ENCODE measurements at regions not wholly inside any gene's neighbourhood (a gene's known extent, or its start where the extent isn't known, plus 50 kb on each side); places are given as distances from the start of the nearest gene placed in this dataset.

DNA sequence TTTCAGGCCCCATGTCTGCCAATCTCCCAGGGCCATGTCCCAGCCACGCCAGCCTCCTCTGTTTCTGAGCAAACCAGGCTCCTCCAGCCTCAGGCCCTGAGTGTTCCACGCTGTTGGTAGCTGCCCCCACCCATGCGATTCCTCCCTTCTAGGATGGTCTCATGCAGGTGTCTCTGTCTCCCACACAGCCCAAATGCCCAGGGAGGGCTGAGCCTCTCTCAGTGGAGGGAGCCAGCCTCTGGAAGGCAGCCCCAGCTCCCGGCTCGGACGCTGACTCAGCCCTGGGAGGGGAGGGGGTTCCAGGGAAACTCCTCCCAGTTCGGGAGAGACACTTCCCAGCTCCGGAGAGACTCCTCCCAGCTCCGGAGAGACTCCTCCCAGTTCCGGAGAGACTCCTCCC is 122.9 kb upstream of the AFDN start:
- TF ChIP-seq POLR2A (IDR thresholded peaks at IDR 0.05; ENCODE audit: extremely low read depth, insufficient read length): no peak
- TF ChIP-seq, protein P1, sequence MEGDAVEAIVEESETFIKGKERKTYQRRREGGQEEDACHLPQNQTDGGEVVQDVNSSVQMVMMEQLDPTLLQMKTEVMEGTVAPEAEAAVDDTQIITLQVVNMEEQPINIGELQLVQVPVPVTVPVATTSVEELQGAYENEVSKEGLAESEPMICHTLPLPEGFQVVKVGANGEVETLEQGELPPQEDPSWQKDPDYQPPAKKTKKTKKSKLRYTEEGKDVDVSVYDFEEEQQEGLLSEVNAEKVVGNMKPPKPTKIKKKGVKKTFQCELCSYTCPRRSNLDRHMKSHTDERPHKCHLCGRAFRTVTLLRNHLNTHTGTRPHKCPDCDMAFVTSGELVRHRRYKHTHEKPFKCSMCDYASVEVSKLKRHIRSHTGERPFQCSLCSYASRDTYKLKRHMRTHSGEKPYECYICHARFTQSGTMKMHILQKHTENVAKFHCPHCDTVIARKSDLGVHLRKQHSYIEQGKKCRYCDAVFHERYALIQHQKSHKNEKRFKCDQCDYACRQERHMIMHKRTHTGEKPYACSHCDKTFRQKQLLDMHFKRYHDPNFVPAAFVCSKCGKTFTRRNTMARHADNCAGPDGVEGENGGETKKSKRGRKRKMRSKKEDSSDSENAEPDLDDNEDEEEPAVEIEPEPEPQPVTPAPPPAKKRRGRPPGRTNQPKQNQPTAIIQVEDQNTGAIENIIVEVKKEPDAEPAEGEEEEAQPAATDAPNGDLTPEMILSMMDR (IDR thresholded peaks at IDR 0.05; ENCODE audit: low read depth, low read length): no peak
